ENCODE measurements at regions not wholly inside any gene's neighbourhood (a gene's known extent, or its start where the extent isn't known, plus 50 kb on each side); places are given as distances from the start of the nearest gene placed in this dataset.

DNA sequence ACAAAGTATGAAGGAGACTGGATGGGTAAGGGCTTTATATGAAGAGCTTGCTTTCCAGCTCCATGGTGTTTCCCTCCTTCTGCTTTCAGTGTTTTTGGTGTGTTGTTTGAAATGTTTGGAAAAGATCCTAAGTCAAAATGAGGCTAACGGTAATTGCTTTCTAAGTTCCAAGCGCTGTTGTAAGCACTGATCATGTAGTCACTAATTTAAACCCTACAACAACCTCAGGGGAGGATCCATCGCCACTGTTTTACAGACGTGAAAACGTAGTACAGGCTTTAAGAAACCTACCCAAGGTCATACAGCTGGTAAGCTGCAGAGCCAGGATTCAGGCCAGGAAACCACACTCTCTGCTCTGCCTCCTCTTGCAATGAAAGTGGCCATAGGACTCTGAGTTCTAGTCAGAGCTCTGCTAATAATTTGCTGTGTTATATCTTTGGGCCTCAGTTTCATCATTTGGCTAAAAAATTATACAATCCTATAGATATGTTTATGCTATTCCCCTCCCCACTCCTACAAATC, 102.9 kb upstream of the PGRMC2 start:
- intact Hi-C loops (cut with DNase I; ENCODE audit: low total_unique reads) = no loop called here
- H3K27me3 ChIP-seq = no peaks in the 10 kb centered on the region
- WGBS, 5 donors = 46 to 86% (median 77%) methylated on average over 5 of the region's 5 CpGs
- H3K4me3 ChIP-seq = no peak overlapping the region
- H3K36me3 ChIP-seq = no peaks in the 10 kb centered on the region
- TF ChIP-seq POLR2AphosphoS5 (IDR thresholded peaks at IDR 0.05) (no peak), POLR2A (IDR thresholded peaks at IDR 0.05) (no peak), EP300 (IDR thresholded peaks at IDR 0.05) (no peak)
- TF ChIP-seq, protein P1, sequence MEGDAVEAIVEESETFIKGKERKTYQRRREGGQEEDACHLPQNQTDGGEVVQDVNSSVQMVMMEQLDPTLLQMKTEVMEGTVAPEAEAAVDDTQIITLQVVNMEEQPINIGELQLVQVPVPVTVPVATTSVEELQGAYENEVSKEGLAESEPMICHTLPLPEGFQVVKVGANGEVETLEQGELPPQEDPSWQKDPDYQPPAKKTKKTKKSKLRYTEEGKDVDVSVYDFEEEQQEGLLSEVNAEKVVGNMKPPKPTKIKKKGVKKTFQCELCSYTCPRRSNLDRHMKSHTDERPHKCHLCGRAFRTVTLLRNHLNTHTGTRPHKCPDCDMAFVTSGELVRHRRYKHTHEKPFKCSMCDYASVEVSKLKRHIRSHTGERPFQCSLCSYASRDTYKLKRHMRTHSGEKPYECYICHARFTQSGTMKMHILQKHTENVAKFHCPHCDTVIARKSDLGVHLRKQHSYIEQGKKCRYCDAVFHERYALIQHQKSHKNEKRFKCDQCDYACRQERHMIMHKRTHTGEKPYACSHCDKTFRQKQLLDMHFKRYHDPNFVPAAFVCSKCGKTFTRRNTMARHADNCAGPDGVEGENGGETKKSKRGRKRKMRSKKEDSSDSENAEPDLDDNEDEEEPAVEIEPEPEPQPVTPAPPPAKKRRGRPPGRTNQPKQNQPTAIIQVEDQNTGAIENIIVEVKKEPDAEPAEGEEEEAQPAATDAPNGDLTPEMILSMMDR (IDR thresholded peaks at IDR 0.05) = no peak
- peaks cover 19 to 48% (median 33%) of the 10 kb centered on the region in 4 donors for H3K4me1 ChIP-seq
- DNase-seq = no peak
- H3K9me3 ChIP-seq = no peaks in the 10 kb centered on the region
- H3K27ac ChIP-seq = peak overlapping the region in 2 of 5 donors; percentile 16 to 43

DNA sequence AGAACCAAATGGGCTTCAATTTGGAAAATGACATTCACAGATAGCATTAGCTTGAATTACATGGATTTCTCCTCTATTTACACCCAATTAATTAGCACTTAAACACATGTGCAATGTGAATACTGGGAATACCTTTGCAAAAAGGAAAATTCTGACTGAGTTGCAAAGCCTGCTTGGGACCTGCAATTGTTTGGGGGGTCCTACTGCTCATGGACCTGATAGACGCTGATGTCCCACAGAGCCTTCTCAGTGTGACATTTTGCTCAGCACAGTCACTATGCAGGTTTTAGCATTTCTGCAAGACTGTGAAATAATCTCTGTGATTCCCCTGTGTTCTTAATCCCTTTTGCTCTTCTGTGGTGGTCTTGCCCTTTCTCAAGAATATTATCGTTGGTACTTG, 101.2 kb upstream of the PGRMC2 start:
- Histone ChIP-seq H3K27me3 (no peaks in the 10 kb centered on the region), H3K36me3 (no peaks in the 10 kb centered on the region), H3K4me1 (peaks cover 19 to 58% (median 37%) of the 10 kb centered on the region in 4 donors), H3K4me3 (no peak overlapping the region), H3K27ac (no peak overlapping the region), H3K9me3 (no peaks in the 10 kb centered on the region)
- WGBS, 5 donors = 82 to 92% (median 90%) methylated on average over 2 of the region's 2 CpGs
- DNase-seq = no peak
- intact Hi-C loops (cut with DNase I; ENCODE audit: low total_unique reads) = no loop called here
- no peak for TF ChIP-seq POLR2A (IDR thresholded peaks at IDR 0.05)

DNA sequence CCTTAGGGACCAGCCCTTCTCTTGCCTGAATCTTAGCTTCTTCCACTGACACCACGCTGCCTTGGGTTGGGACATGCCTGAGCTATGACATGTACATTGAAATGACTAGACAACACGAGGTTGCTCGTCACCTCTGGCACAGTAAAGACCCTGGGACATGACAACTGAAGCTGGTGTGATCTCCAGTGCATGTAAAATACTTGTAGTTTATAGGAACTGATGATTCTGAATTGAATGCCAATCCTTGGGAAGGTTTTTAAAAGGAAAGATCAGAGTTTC, 100.7 kb upstream of the PGRMC2 start:
- peaks cover 19 to 55% (median 35%) of the 10 kb centered on the region in 4 donors for H3K4me1 ChIP-seq
- H3K9me3 ChIP-seq = no peaks in the 10 kb centered on the region
- no peaks in the 10 kb centered on the region for H3K27me3 ChIP-seq
- intact Hi-C loops (cut with DNase I; ENCODE audit: low total_unique reads) = no loop called here
- H3K4me3 ChIP-seq = no peak overlapping the region
- no peaks in the 10 kb centered on the region for H3K36me3 ChIP-seq
- TF ChIP-seq POLR2A (IDR thresholded peaks at IDR 0.05) (no peak), EP300 (IDR thresholded peaks at IDR 0.05) (no peak)
- TF ChIP-seq, protein P1 (IDR thresholded peaks at IDR 0.05) = no peak
- peak overlapping the region in 3 of 5 donors; percentile 82 to 86 (median 82) for H3K27ac ChIP-seq
- WGBS, 5 donors = 83 to 94% (median 88%) methylated on average over 3 of the region's 3 CpGs
- DNase-seq = no peak

DNA sequence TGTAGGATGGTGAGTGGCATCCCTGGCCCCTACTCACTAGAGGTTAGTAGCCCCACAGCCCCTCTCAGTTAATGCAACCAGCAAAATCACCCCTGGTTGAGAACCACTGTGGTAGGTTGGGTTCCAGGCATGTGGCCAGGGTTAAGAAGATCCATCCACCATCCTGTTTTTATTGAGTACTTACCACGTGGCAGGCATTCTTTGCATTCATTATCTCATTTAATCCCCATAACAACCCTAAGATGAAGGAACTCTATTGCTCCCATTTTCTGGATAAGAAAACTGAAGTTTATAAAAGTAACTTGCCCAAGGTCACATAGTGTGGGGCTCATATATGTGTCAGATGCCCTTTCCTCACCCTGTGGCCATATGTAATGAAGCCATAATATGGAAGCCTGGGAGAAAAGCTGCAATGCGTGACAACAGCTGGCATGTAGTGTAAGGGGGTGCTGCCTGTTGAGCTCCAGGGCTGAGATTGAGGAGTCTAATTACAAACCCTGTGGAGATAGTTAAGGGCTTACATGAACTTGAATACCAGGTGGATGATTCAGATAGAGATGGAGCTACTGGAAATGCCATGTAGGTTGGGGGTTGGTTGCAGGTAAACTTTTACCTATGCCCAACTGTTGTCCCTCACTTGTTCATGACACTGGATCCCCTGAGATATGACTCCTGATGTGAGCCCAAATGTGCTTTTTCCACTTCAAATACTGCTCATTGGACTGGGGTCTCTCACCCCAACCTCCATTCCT, 100.2 kb upstream of the PGRMC2 start:
- Histone ChIP-seq H3K9me3 (no peaks in the 10 kb centered on the region), H3K27me3 (no peaks in the 10 kb centered on the region), H3K4me1 (peaks cover 19 to 50% (median 32%) of the 10 kb centered on the region in 4 donors), H3K36me3 (no peaks in the 10 kb centered on the region), H3K4me3 (no peak overlapping the region), H3K27ac (peak overlapping the region; percentile 63 to 86 (median 82))
- 68 to 86% (median 84%) methylated on average over 2 of the region's 2 CpGs for WGBS, 5 donors
- DNase-seq = no peak
- intact Hi-C loops (cut with DNase I; ENCODE audit: low total_unique reads) = no loop called here
- no peak for TF ChIP-seq POLR2A (IDR thresholded peaks at IDR 0.05)
- TF ChIP-seq, protein P1 (IDR thresholded peaks at IDR 0.05) = no peak
- TF ChIP-seq POLR2AphosphoS5 (IDR thresholded peaks at IDR 0.05) = no peak
